ENCODE measurements at regions not wholly inside any gene's neighbourhood (a gene's known extent, or its start where the extent isn't known, plus 50 kb on each side); places are given as distances from the start of the nearest gene placed in this dataset.

DNA sequence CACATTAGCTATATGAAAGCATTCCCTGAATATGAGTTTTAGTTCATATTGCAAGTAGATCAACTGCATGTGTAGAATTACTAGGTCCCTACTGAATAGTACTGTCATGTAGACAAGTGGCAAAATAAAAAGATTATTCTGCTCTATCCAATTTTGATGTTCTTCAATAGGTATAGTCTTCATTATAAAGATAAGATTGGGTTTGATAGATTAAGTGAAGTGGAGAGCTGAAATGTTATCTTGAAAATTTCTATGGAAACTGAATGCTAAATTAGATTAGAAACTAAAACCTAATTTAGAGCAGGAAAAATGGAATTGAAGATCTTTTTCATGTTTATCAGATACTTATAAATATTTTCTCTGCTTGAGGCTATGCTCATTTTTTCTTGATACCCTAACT is 1610.0 kb downstream of the BRINP3 start:
- TF ChIP-seq, protein P1, sequence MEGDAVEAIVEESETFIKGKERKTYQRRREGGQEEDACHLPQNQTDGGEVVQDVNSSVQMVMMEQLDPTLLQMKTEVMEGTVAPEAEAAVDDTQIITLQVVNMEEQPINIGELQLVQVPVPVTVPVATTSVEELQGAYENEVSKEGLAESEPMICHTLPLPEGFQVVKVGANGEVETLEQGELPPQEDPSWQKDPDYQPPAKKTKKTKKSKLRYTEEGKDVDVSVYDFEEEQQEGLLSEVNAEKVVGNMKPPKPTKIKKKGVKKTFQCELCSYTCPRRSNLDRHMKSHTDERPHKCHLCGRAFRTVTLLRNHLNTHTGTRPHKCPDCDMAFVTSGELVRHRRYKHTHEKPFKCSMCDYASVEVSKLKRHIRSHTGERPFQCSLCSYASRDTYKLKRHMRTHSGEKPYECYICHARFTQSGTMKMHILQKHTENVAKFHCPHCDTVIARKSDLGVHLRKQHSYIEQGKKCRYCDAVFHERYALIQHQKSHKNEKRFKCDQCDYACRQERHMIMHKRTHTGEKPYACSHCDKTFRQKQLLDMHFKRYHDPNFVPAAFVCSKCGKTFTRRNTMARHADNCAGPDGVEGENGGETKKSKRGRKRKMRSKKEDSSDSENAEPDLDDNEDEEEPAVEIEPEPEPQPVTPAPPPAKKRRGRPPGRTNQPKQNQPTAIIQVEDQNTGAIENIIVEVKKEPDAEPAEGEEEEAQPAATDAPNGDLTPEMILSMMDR (IDR thresholded peaks at IDR 0.05), result no peak
- TF ChIP-seq, protein P2, sequence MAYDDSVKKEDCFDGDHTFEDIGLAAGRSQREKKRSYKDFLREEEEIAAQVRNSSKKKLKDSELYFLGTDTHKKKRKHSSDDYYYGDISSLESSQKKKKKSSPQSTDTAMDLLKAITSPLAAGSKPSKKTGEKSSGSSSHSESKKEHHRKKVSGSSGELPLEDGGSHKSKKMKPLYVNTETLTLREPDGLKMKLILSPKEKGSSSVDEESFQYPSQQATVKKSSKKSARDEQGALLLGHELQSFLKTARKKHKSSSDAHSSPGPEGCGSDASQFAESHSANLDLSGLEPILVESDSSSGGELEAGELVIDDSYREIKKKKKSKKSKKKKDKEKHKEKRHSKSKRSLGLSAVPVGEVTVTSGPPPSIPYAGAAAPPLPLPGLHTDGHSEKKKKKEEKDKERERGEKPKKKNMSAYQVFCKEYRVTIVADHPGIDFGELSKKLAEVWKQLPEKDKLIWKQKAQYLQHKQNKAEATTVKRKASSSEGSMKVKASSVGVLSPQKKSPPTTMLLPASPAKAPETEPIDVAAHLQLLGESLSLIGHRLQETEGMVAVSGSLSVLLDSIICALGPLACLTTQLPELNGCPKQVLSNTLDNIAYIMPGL (CRISPR knock-in tag; IDR thresholded peaks at IDR 0.05; ENCODE audit: borderline replicate concordance), result no peak
- TF ChIP-seq CHD4 (IDR thresholded peaks at IDR 0.05; ENCODE audit: borderline replicate concordance) (no peak), POLR2A (IDR thresholded peaks at IDR 0.05; ENCODE audit: low read length) (no peak), HOXA7 (CRISPR knock-in tag; IDR thresholded peaks at IDR 0.05) (no peak), JUN (IDR thresholded peaks at IDR 0.05) (no peak), KDM1A (IDR thresholded peaks at IDR 0.05; ENCODE audit: low read depth) (no peak), ZSCAN20 (CRISPR knock-in tag; IDR thresholded peaks at IDR 0.05) (no peak), MAFK (IDR thresholded peaks at IDR 0.05; ENCODE audit: partially characterized antibody) (no peak), CEBPB (IDR thresholded peaks at IDR 0.05) (no peak), FOXS1 (CRISPR knock-in tag; IDR thresholded peaks at IDR 0.05) (no peak)
- TF ChIP-seq, protein P3, sequence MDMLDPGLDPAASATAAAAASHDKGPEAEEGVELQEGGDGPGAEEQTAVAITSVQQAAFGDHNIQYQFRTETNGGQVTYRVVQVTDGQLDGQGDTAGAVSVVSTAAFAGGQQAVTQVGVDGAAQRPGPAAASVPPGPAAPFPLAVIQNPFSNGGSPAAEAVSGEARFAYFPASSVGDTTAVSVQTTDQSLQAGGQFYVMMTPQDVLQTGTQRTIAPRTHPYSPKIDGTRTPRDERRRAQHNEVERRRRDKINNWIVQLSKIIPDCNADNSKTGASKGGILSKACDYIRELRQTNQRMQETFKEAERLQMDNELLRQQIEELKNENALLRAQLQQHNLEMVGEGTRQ (IDR thresholded peaks at IDR 0.05), result no peak
- TF ChIP-seq, protein P4, sequence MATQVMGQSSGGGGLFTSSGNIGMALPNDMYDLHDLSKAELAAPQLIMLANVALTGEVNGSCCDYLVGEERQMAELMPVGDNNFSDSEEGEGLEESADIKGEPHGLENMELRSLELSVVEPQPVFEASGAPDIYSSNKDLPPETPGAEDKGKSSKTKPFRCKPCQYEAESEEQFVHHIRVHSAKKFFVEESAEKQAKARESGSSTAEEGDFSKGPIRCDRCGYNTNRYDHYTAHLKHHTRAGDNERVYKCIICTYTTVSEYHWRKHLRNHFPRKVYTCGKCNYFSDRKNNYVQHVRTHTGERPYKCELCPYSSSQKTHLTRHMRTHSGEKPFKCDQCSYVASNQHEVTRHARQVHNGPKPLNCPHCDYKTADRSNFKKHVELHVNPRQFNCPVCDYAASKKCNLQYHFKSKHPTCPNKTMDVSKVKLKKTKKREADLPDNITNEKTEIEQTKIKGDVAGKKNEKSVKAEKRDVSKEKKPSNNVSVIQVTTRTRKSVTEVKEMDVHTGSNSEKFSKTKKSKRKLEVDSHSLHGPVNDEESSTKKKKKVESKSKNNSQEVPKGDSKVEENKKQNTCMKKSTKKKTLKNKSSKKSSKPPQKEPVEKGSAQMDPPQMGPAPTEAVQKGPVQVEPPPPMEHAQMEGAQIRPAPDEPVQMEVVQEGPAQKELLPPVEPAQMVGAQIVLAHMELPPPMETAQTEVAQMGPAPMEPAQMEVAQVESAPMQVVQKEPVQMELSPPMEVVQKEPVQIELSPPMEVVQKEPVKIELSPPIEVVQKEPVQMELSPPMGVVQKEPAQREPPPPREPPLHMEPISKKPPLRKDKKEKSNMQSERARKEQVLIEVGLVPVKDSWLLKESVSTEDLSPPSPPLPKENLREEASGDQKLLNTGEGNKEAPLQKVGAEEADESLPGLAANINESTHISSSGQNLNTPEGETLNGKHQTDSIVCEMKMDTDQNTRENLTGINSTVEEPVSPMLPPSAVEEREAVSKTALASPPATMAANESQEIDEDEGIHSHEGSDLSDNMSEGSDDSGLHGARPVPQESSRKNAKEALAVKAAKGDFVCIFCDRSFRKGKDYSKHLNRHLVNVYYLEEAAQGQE (IDR thresholded peaks at IDR 0.05), result no peak

Data from A549 (cell line).